Dedifferentiated amniotic fluid mesenchymal stem cell (primary cell): ENCODE measurements at regions not wholly inside any gene's neighbourhood (a gene's known extent, or its start where the extent isn't known, plus 50 kb on each side); places are given as distances from the start of the nearest gene placed in this dataset.

Experiments
- DNase-seq: peaks from one replicate; pipeline ENCODE4 v3.0.0-alpha.2; 2016; ENCODE audit errors: extremely low spot score

DNA sequence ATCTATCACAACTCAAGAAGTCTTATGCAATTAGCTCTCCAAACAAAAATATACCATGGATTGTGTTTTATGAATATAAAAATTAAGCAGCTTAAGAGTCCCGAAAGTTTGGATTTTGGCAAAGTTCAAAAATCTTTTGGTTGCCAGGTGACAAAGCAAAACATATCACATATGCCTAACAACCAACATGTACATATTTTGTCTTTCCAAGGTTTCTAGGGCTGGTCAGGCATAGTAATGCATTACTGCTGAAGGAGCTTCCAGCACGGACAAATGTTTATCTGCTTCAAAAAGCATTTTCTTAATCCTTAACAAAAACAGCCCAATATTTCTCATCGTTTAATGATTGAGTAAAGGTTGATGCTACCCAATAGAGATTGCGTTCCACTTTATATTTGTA is 1327.1 kb upstream of the ZEB2 start:
- DNase-seq = no peak

DNA sequence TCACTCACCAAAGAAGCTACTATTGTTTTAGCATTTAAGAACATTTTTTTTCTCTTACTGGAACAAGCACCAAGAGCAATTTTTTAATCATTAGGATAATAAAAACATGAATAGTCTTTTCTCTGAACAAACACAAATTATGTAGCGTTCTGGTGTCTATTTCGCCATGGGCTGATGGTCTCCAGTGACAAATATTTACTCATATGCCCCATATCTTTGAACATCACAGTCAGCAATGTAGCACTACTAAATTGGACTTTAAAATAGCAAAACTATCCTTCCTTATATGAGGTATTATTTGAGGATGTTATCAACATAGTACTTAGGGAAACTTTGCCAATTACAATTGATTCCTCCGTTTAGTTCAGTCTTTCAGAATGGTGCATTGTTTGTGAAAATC is 1326.0 kb upstream of the ZEB2 start:
- DNase-seq = no peak

DNA sequence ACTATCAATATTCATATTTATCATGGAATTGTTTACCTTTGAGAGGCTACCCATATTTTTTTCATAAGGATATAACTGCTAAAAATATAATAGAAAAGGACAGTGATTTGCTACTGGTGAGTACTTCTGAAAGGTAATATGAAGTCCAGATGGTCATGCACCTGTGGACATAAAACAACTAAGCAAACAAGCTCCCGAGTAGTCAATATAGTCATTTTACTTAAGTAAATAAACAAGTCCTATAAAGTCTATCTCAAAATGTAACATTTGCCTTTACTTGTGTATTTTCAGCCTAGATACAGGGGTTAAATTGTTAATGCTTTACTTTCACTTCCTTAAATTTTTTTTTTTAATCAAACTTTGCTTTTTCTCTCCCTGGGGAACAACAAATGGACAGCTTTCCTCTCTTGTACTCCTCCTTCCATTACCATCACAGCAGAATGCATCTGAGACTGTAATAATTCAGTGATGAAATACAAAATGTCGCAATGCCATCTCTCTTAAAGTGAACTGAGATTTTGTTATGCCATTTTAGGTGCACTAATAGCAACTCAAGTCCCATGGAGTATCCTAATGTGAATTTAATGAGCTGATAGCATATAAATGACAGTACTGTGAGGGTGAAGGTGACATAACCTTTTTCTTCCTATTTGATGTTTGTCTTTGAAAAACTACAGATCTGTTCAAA is 1325.4 kb upstream of the ZEB2 start:
- DNase-seq = no peak

- no peak for DNase-seq
These were observed 1322.1 kb upstream of the ZEB2 start for GRCh38 chr2:145841973-145842372.

GRCh38 chr2:145836986-145837385 is 1317.1 kb upstream of the ZEB2 start:
- no peak for DNase-seq

- no peak for DNase-seq
These were observed 1315.7 kb upstream of the ZEB2 start for GRCh38 chr2:145835665-145836064.

DNA sequence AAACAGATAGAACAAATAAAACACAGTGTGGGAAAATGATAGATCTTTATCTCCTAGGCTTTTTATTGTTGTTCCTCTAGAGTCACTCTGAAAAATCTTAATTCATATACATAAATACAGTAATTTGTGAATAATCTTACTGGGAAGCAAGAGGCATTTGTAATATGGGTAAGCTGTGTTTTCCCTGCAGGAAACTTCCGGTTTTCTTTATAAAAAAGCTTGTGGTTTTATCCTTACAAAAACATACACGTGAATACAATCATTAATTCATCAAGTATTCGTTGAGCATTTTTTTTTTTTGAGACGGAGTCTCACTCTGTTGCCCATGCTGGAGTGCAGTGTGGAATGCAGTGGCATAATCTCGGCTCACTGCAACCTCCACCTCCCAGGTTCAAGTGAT is 1312.8 kb upstream of the ZEB2 start:
- no peak for DNase-seq

DNA sequence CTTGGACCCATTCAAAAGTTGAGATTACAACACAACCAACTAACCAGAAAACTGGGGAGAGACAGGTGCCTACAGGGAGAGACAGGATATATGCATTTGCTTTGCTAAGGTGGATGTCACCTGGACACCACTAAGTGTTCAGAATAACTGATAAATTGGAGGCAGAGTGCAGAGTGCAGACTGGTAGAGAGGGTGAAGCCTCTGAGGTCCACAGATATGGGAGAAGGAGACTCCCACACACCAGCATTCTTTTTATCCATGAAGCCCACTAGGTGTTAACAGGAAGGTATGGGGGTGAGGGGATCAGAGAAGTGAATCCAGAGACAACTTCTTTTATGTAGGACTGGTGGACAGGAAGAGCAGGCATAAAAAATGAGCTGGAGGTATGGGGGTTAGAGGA is 1310.0 kb upstream of the ZEB2 start:
- no peak for DNase-seq

DNA sequence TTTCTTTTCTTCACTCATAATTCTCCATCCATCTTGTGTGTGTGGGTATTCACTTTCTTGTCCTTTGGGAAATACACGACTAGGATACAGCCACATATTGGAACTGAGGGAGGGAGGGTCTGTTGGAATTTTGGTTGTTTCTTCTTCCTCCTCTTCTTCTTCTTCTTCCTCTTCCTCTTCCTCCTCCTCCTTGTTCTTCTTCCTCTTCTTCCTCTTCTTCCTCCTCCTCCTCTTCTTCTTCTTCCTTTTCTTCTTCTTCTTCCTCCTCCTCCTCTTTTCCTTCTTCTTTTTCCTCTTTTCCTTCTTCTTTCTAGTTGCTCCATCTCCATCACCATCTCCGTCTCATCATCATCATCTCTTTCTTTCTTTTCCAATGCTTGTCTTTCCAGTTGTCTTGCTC is 1307.3 kb upstream of the ZEB2 start:
- no peak for DNase-seq

DNA sequence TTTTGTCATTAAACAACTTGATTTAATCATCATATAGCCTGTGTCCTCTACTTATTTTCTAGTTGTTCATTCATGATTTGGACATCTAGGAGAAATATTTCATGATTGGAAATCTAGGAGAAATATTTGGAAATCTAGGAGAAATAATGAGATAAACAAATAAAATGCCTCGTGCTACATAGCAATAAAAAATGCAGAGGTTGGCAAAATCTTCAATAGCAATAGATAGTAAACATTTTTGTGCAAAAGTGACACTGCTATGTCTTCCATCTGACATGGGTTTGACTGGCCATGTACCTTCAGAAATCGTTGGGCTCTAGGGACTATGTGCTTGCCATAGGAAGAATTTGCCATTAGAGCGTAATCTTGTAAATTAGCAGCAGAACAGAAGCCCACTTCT is 1304.5 kb upstream of the ZEB2 start:
- DNase-seq = no peak

- DNase-seq = no peak
These were observed 1303.1 kb upstream of the ZEB2 start for GRCh38 chr2:145822892-145823534.

DNA sequence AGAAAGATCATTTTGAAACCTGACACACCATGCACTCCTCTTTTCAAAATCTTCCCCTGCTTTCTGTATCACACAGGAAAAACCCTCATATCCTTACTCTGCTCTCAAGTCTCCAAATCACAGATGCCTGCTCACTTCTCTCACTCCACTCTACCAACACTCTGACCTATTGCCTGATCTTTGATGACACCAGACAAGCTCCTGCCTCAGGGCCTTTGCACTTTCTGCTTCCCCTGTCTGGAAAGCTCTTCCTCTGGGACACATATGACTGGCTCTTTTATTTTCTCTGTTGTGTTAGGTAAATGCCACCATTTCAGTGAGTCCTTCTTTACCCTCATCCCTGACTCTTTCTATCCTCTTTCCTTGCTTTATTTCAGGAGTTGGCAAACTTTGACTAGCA is 1300.7 kb upstream of the ZEB2 start:
- no peak for DNase-seq

DNA sequence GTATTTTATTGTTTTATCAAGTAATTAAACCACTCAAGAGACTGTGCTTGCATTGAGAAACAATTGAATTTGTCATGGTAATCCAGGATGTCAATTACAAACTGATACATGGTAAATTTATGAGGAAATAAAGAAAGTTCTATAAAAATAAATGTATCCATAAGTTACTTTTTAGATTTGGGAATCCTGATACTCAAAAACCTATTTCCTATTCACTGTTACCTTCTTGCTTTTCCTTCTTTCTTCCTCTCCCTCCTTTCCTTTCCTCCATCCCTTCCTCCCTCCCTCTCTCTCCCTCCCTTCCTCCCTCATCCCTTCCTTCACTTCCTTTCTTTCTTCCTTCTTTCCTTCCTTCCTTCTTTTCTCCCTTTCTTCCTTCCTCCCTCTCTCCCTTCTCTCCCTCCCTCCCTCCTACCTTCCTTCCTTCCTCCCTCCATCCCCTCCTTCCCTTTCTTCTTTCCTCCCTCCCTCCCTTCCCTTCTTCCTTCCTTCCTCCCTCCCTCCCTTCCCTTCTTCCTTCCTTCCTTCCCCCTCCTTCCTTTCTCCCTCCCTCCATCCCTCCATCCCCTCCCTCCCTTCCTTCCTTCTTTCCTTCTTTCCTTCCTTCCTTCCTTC is 1299.1 kb upstream of the ZEB2 start:
- no peak for DNase-seq

DNA sequence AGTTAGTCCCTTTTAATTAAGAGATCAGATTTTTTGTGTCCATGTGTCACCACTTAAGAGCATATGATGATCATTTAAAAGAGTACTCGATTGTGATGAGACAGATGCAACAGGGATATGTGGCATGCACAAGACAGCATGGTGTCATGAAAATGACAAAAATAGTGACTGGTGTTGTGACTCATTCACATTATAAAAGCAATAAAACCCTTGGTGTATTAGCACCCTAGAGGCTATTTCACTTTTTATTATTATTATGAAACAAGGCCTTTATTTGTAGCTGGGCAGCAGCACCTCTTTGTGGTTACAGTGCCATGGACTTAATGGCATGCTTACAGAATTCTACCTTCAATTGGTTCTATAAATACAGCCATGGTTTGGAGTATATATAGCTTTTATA is 1296.0 kb upstream of the ZEB2 start:
- no peak for DNase-seq

DNA sequence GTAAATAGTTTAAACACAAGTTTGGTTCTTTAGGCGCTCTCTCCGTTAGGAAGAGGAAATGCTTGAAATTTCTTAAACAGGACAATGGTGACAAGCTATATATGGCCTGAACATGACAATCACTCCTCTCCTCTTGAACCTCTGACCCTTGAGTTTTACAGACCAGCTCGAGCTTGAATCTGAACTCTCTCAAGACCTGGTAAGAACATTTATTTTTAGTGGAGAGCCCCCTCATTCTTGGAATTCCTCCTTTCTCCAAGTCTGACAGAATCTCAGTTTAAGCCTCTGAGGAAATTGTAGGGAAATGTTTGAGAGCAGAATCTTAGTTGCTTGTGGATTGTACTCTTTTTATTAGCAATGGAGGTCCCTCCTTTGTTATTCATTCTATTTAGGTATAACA is 1293.6 kb upstream of the ZEB2 start:
- DNase-seq = no peak

GRCh38 chr2:145812165-145812554 is 1292.2 kb upstream of the ZEB2 start:
- no peak for DNase-seq

- no peak for DNase-seq
These were observed 1291.6 kb upstream of the ZEB2 start for GRCh38 chr2:145811276-145812164.

DNA sequence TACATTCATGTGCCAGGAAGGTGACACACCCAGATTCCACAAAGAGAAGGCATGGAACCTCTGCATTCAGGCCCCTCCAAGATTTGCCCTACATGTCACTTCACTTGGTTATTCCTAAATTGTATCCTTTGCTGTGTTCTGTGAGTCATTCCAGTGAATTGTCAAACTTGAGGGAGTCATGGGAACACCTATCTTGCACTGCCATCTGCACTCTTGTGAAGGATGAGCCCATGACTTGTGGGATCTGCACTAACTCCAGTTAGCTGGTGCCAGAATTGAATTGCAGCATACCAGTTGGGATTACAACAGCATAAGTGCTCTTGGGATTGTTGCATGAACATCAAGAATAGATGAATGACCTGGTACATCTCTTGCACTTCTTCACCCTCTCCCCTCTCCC is 1288.0 kb upstream of the ZEB2 start:
- no peak for DNase-seq

- no peak for DNase-seq
These were observed 1287.6 kb upstream of the ZEB2 start for GRCh38 chr2:145807554-145807953.

GRCh38 chr2:145806546-145806945 is 1286.6 kb upstream of the ZEB2 start:
- no peak for DNase-seq

- no peak for DNase-seq
These were observed 1282.2 kb upstream of the ZEB2 start for GRCh38 chr2:145802133-145802532.

GRCh38 chr2:145801210-145801609 is 1281.3 kb upstream of the ZEB2 start:
- DNase-seq = no peak
